B cell (primary cell): ENCODE measurements at regions not wholly inside any gene's neighbourhood (a gene's known extent, or its start where the extent isn't known, plus 50 kb on each side); places are given as distances from the start of the nearest gene placed in this dataset.

ENCODE experiments used
- ATAC-seq: fragments of 200-7000 bp; cut with Tn5 transposase; one replicate; pipeline ENCODE4 v1.10.0; 2021; ENCODE audit warnings: low read depth, mild to moderate bottlenecking, moderate number of reproducible peaks, moderate library complexity
- CTCF ChIA-PET: fragments of 350-600 bp; sonication (Branson Sonifier 250); formaldehyde crosslinking; loops from one replicate; lab custom pipeline; 2021; ENCODE audit warnings: antibody characterized with exemption, inconsistent platforms; lab: Charles Lee
- POLR2A ChIA-PET: fragments of 350-600 bp; sonication (Branson Sonifier 250); formaldehyde crosslinking; loops from one replicate; lab custom pipeline; 2021; ENCODE audit warnings: antibody characterized with exemption; lab: Charles Lee
- DNase-seq: peaks from one replicate; pipeline ENCODE4 v3.0.0; 2013
- H2AFZ ChIP-seq: 2 replicates; pipeline ENCODE4 v1.6.1; 2012; ENCODE audit warnings: mild to moderate bottlenecking, low read depth, low read length; ENCODE audit not compliant: insufficient read depth, poor library complexity, severe bottlenecking
- H3K27ac ChIP-seq, 2 donors: 1 replicate in 1 of 2; 2 replicates in 1 of 2; pipeline ENCODE4 v1.5.1; 2012 to 2013; ENCODE audit warnings: low read length in 2 of 2, mild to moderate bottlenecking in 2 of 2, moderate library complexity in 1 of 2
- H3K27me3 ChIP-seq, 4 experiments: fragments of 200-600 bp in 1 of 4; sonication (generic) in 1 of 4; replicated peaks in 1 of 4; 1 replicate in 2 of 4; 2 replicates in 2 of 4; pipeline versions ENCODE4 v1.6.1 to v1.7.0; 2013 to 2016; ENCODE audit warnings: low read length in 3 of 4, mild to moderate bottlenecking in 2 of 4, mixed read lengths in 1 of 4, moderate library complexity in 1 of 4; ENCODE audit not compliant: insufficient read depth in 4 of 4, control insufficient read depth in 3 of 4; ENCODE audit errors: control extremely low read depth in 1 of 4
- H3K36me3 ChIP-seq, 2 experiments: replicated peaks in 1 of 2; 1 replicate in 1 of 2; 2 replicates in 1 of 2; pipeline versions ENCODE4 v1.6.1 to v1.7.1; 2013; ENCODE audit warnings: low read length in 1 of 2; ENCODE audit not compliant: insufficient read depth in 2 of 2, control insufficient read depth in 1 of 2; ENCODE audit errors: control extremely low read depth in 1 of 2, extremely low read depth in 1 of 2
- H3K4me1 ChIP-seq, 2 donors: fragments of 200-600 bp in 1 of 2; sonication (generic) in 1 of 2; 1 replicate in 1 of 2; 2 replicates in 1 of 2; pipeline versions ENCODE4 v1.5.1 to v1.6.1; 2013 to 2017; ENCODE audit warnings: low read length in 2 of 2; ENCODE audit not compliant: control insufficient read depth in 2 of 2, insufficient read depth in 2 of 2
- H3K4me2 ChIP-seq: replicated peaks from 2 replicates; pipeline ENCODE3; 2012; ENCODE audit warnings: mild to moderate bottlenecking, low read depth, low read length; ENCODE audit not compliant: poor library complexity, severe bottlenecking
- H3K4me3 ChIP-seq, 5 experiments: fragments of 200-600 bp in 1 of 5; sonication (generic) in 1 of 5; 1 replicate in 3 of 5; 2 replicates in 2 of 5; pipeline versions ENCODE4 v1.5.1 to v1.7.0; 2011 to 2016; ENCODE audit warnings: low read length in 4 of 5, mild to moderate bottlenecking in 4 of 5, low read depth in 2 of 5, control low read depth in 1 of 5, moderate library complexity in 1 of 5; ENCODE audit not compliant: insufficient read depth in 1 of 5; ENCODE audit errors: control extremely low read depth in 1 of 5, extremely low read depth in 1 of 5
- H3K79me2 ChIP-seq: fragments of 200-600 bp; sonication (generic); one replicate; pipeline ENCODE4 v1.6.0; 2016; ENCODE audit warnings: low read length; ENCODE audit not compliant: control insufficient read depth, insufficient read depth
- H3K9ac ChIP-seq: fragments of 200-600 bp; sonication (generic); 2 replicates; pipeline ENCODE4 v1.6.1; 2017; ENCODE audit warnings: mild to moderate bottlenecking, low read length, moderate library complexity
- H3K9me3 ChIP-seq, 3 donors: one replicate each; pipeline versions ENCODE4 v1.6.1 to v1.7.1; 2013; ENCODE audit warnings: low read length in 2 of 3; ENCODE audit not compliant: control insufficient read depth in 2 of 3, insufficient read depth in 1 of 3; ENCODE audit errors: control extremely low read depth in 1 of 3
- H4K20me1 ChIP-seq: 2 replicates; pipeline ENCODE4 v1.6.0; 2012; ENCODE audit warnings: mild to moderate bottlenecking, low read length; ENCODE audit not compliant: insufficient read depth, control insufficient read depth, poor library complexity, severe bottlenecking
- H3K27ac Mint-ChIP-seq: one replicate; pipeline ENCODE4 v1.8.0; 2021; ENCODE audit warnings: mixed read lengths
- H3K27me3 Mint-ChIP-seq: one replicate; pipeline ENCODE4 v1.8.0; 2021; ENCODE audit warnings: mixed read lengths
- H3K4me1 Mint-ChIP-seq: one replicate; pipeline ENCODE4 v1.8.0; 2021; ENCODE audit warnings: mixed read lengths
- H3K4me3 Mint-ChIP-seq: one replicate; pipeline ENCODE4 v1.8.0; 2021; ENCODE audit warnings: mixed read lengths
- H3K9me3 Mint-ChIP-seq: one replicate; pipeline ENCODE4 v1.8.0; 2022; ENCODE audit warnings: mixed read lengths; ENCODE audit not compliant: insufficient read depth
- EZH2 ChIP-seq: IDR thresholded peaks from 2 replicates; pipeline ENCODE4 v1.6.1; 2012; ENCODE audit warnings: borderline replicate concordance, low read depth, mild to moderate bottlenecking, moderate library complexity, low read length; ENCODE audit not compliant: insufficient read depth, poor library complexity, severe bottlenecking
- WGBS: methylation state at CpG from one replicate; pipeline ENCODE4 v1.1.5; 2013; ENCODE audit warnings: missing lambda C conversion rate; ENCODE audit not compliant: insufficient coverage; 5-methylcytosine and 5-hydroxymethylcytosine counted together
- intact Hi-C: fragments of 100-400 bp; cut with micrococcal nuclease; formaldehyde crosslinking; loops from one replicate; pipeline ENCODE4 v1.10.0; 2022
- TF ChIP-seq, protein P1 (sequence below): fragments of 200-600 bp; IDR thresholded peaks from one replicate; pipeline ENCODE4 v1.8.0; 2022; ENCODE audit warnings: antibody characterized with exemption, mild to moderate bottlenecking

DNA sequence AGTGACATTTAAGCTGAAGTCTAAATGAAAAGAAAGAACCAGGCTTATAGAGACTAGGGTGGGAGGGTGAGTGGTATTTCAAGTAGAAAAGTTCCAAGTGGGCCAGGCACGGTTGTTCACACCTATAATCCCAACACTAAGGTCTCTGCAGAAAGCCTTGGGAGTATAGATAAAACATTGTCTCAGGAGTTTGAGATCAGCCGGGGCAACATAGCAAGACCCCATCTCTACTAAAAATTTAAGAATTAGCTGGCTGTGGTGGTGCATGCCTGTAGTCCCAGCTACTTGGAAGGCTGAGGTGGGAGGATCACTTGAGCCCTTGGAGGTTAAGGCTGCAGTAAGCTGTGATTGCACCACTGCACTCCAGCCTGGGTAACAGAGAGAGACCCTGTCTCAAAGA, 143.4 kb upstream of the PKDCC start:
- CTCF ChIA-PET, result no interaction called here
- POLR2A ChIA-PET, result no interaction called here
- Histone ChIP-seq H2AFZ (no peak overlapping the region), H4K20me1 (no peaks in the 10 kb centered on the region), H3K4me1 (no peaks in the 10 kb centered on the region), H3K36me3 (no peaks in the 10 kb centered on the region), H3K4me3 (no peak overlapping the region), H3K9ac (no peak overlapping the region), H3K4me2 (no peak overlapping the region), H3K27me3 (peaks cover 0 to 12% (median 3%) of the 10 kb centered on the region in 4 experiments), H3K27ac (no peak overlapping the region), H3K79me2 (no peaks in the 10 kb centered on the region), H3K9me3 (no peaks in the 10 kb centered on the region)
- no peaks in the 10 kb centered on the region for H3K4me1 Mint-ChIP-seq
- peaks cover 53% of the 10 kb centered on the region for H3K27me3 Mint-ChIP-seq
- no peak for ATAC-seq
- intact Hi-C loops, result no loop called here
- WGBS, result no CpG with 5 or more reads among the region's 2 CpGs
- no peaks in the 10 kb centered on the region for H3K9me3 Mint-ChIP-seq
- no peak for DNase-seq
- no peak for TF ChIP-seq EZH2
- TF ChIP-seq, protein P1, sequence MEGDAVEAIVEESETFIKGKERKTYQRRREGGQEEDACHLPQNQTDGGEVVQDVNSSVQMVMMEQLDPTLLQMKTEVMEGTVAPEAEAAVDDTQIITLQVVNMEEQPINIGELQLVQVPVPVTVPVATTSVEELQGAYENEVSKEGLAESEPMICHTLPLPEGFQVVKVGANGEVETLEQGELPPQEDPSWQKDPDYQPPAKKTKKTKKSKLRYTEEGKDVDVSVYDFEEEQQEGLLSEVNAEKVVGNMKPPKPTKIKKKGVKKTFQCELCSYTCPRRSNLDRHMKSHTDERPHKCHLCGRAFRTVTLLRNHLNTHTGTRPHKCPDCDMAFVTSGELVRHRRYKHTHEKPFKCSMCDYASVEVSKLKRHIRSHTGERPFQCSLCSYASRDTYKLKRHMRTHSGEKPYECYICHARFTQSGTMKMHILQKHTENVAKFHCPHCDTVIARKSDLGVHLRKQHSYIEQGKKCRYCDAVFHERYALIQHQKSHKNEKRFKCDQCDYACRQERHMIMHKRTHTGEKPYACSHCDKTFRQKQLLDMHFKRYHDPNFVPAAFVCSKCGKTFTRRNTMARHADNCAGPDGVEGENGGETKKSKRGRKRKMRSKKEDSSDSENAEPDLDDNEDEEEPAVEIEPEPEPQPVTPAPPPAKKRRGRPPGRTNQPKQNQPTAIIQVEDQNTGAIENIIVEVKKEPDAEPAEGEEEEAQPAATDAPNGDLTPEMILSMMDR, result no peak
- H3K27ac Mint-ChIP-seq, result no peak overlapping the region
- H3K4me3 Mint-ChIP-seq, result no peak overlapping the region

DNA sequence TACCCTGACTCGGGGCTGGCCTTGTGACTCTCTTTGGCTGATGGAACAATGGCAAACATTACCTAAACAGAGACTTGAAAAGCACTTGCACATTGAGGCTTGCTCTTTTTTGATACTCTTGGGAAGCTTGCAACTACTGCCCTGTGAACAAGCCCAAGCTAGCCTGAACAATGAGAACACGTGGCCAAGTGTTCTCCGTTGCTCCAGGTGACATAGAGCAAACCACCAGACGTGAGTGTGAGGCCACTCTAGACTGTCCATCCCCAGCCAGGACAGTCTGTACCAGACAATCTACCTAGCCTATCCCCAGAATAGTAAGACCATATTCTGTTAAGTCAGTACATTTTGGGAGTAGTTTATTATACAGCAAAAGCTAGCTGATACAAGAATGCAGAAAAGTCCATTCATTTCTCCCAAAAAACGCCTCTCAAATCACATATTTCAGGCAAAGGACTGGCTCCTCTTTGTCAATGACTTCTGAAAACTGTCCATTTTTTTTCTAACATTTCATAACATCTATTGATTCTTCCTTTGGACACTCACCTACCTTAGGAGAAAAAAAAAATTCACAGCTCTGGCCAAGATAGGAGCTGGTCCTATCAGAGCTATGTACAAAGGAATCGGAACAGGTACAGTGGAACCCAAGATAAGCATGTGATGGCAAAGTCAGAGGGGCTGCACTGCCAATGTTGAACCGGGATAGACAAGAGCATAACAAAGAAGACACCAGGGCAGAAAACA, 142.1 kb upstream of the PKDCC start:
- Mint-ChIP-seq H3K27ac (no peak overlapping the region), H3K4me1 (no peaks in the 10 kb centered on the region), H3K27me3 (peaks cover 54% of the 10 kb centered on the region), H3K4me3 (no peak overlapping the region), H3K9me3 (no peaks in the 10 kb centered on the region)
- CTCF ChIA-PET, result no interaction called here
- TF ChIP-seq, protein P1, result no peak
- no peak for TF ChIP-seq EZH2
- H3K4me3 ChIP-seq, result no peak overlapping the region
- no peaks in the 10 kb centered on the region for H3K9me3 ChIP-seq
- H3K9ac ChIP-seq, result no peak overlapping the region
- no peak overlapping the region for H2AFZ ChIP-seq
- no peak overlapping the region for H3K4me2 ChIP-seq
- H4K20me1 ChIP-seq, result no peaks in the 10 kb centered on the region
- intact Hi-C loops, result no loop called here
- H3K79me2 ChIP-seq, result no peaks in the 10 kb centered on the region
- peaks cover 0 to 12% (median 3%) of the 10 kb centered on the region in 4 experiments for H3K27me3 ChIP-seq
- 69% methylated on average over 5 of the region's 7 CpGs for WGBS
- POLR2A ChIA-PET, result no interaction called here
- no peak for DNase-seq
- H3K27ac ChIP-seq, result no peak overlapping the region
- H3K36me3 ChIP-seq, result no peaks in the 10 kb centered on the region
- no peak for ATAC-seq
- no peaks in the 10 kb centered on the region for H3K4me1 ChIP-seq
